ENCODE measurements at regions not wholly inside any gene's neighbourhood (a gene's known extent, or its start where the extent isn't known, plus 50 kb on each side); places are given as distances from the start of the nearest gene placed in this dataset.

- TF ChIP-seq, protein P1, sequence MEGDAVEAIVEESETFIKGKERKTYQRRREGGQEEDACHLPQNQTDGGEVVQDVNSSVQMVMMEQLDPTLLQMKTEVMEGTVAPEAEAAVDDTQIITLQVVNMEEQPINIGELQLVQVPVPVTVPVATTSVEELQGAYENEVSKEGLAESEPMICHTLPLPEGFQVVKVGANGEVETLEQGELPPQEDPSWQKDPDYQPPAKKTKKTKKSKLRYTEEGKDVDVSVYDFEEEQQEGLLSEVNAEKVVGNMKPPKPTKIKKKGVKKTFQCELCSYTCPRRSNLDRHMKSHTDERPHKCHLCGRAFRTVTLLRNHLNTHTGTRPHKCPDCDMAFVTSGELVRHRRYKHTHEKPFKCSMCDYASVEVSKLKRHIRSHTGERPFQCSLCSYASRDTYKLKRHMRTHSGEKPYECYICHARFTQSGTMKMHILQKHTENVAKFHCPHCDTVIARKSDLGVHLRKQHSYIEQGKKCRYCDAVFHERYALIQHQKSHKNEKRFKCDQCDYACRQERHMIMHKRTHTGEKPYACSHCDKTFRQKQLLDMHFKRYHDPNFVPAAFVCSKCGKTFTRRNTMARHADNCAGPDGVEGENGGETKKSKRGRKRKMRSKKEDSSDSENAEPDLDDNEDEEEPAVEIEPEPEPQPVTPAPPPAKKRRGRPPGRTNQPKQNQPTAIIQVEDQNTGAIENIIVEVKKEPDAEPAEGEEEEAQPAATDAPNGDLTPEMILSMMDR (conservative IDR thresholded peaks at IDR 0.05; ENCODE audit: low read depth in 2 of 2), result no peak
- TF ChIP-seq STAT1 (IDR thresholded peaks at IDR 0.05; ENCODE audit: unreplicated experiment) (no peak), POLR2AphosphoS5 (IDR thresholded peaks at IDR 0.05; ENCODE audit: low read depth) (no peak), ZNF114 (CRISPR knock-in tag; IDR thresholded peaks at IDR 0.05) (no peak)
Observed at GRCh38 chr2:188089901-188090300, 201.8 kb upstream of the GULP1 start (continued).

- ATAC-seq (no peak), DNase-seq (ENCODE audit: low spot score) (no peak)
- Mint-ChIP-seq H3K27ac (peak overlapping the region; percentile 3; the same call in 1 of the 2 replicates), H3K4me1 (peaks cover 13% of the 10 kb centered on the region; the same call in 2 of the 3 replicates), H3K27me3 (ENCODE audit: insufficient read depth, low read depth, poor library complexity) (peaks cover 2% of the 10 kb centered on the region), H3K9me3 (peaks cover 5% of the 10 kb centered on the region; the same call in 2 of the 3 replicates), H3K36me3 (ENCODE audit: low read depth) (peaks cover 2% of the 10 kb centered on the region; the same call in 1 of the 3 replicates), H3K4me3 (no peak overlapping the region)
- Histone ChIP-seq H3K9me2 (ENCODE audit: insufficient read depth) (0 out of 2 replicates have a peak, but pooled peaks cover 6% of the 10 kb centered on the region), H3K4me1 (ENCODE audit: insufficient read depth) (no peaks in the 10 kb centered on the region), H3K4me3 (no peak overlapping the region), H3K4me2 (no peak overlapping the region), H3K27me3 (ENCODE audit: insufficient read depth) (no peaks in the 10 kb centered on the region), H3K79me2 (replicated peaks; ENCODE audit: insufficient read depth) (no peaks in the 10 kb centered on the region), H3F3A (replicated peaks; ENCODE audit: low read depth) (no peaks in the 10 kb centered on the region), H3K36me3 (ENCODE audit: insufficient read depth) (no peaks in the 10 kb centered on the region; the same call in 1 of the 2 replicates), H4K20me1 (replicated peaks; ENCODE audit: insufficient read depth) (no peaks in the 10 kb centered on the region), H3K27ac (ENCODE audit: low read depth) (0 out of 2 replicates have a peak overlapping the region, but pooled peaks have one; percentile 23), H2AFZ (peak overlapping the region; percentile 64; the same call in 1 of the 2 replicates)
- TF ChIP-seq ZNF462 (CRISPR knock-in tag; IDR thresholded peaks at IDR 0.05) (no peak), CREB1 (CRISPR knock-in tag; IDR thresholded peaks at IDR 0.05; ENCODE audit: low read depth) (no peak), EZH2phosphoT487 (IDR thresholded peaks at IDR 0.05; ENCODE audit: unreplicated experiment) (no peak), REST (IDR thresholded peaks at IDR 0.05; ENCODE audit: unreplicated experiment) (no peak), POLR2AphosphoS5 (IDR thresholded peaks at IDR 0.05; ENCODE audit: low read depth) (no peak)
Observed at GRCh38 chr2:188091220-188091619, 200.5 kb upstream of the GULP1 start.
